SK-N-SH treated with all-trans-retinoic acid at 6 μM for 48 hours (cell line): ENCODE measurements at regions not wholly inside any gene's neighbourhood (a gene's known extent, or its start where the extent isn't known, plus 50 kb on each side); places are given as distances from the start of the nearest gene placed in this dataset.

Experiments
- ATAC-seq: fragments of 200-7000 bp; cut with Tn5 transposase; 3 replicates; pipeline ENCODE4 v1.9.1; 2020; ENCODE audit warnings: mild to moderate bottlenecking, moderate library complexity
- ARNTL ChIP-seq: fragments of 450-650 bp; formaldehyde crosslinking; IDR thresholded peaks from 2 replicates; pipeline ENCODE4 v1.5.0; 2020; ENCODE audit warnings: low read depth, mild to moderate bottlenecking, moderate library complexity, borderline replicate concordance
- BACH2 ChIP-seq: fragments of 250-450 bp; sonication (Bioruptor Pico); IDR thresholded peaks from 2 replicates; pipeline ENCODE4 v1.9.0; 2021; ENCODE audit warnings: mild to moderate bottlenecking, borderline replicate concordance
- CREB5 ChIP-seq: fragments of 250-450 bp; sonication (Bioruptor Pico); IDR thresholded peaks from 2 replicates; pipeline ENCODE4 v1.5.1; 2020; ENCODE audit warnings: low read depth, mild to moderate bottlenecking, moderate library complexity
- CSDC2 ChIP-seq: fragments of 250-450 bp; sonication (Bioruptor Pico); IDR thresholded peaks from 2 replicates; pipeline ENCODE4 v1.5.0; 2020; ENCODE audit warnings: mild to moderate bottlenecking, moderate library complexity
- CSRNP3 ChIP-seq: fragments of 250-450 bp; sonication (Bioruptor Pico); IDR thresholded peaks from 2 replicates; pipeline ENCODE4 v1.5.1; 2021; ENCODE audit warnings: mild to moderate bottlenecking, moderate library complexity
- ESRRG ChIP-seq: fragments of 250-450 bp; sonication (Bioruptor Pico); IDR thresholded peaks from 2 replicates; pipeline ENCODE4 v1.6.1; 2021; ENCODE audit warnings: mild to moderate bottlenecking
- GLIS3 ChIP-seq: fragments of 250-450 bp; sonication (Bioruptor Pico); IDR thresholded peaks from 2 replicates; pipeline ENCODE4 v1.5.0; 2020; ENCODE audit warnings: mild to moderate bottlenecking, moderate library complexity
- ISL1 ChIP-seq: fragments of 250-450 bp; sonication (Bioruptor Pico); IDR thresholded peaks from 2 replicates; pipeline ENCODE4 v2.1.2; 2022; ENCODE audit warnings: mild to moderate bottlenecking, moderate library complexity
- OSR1 ChIP-seq: fragments of 250-450 bp; sonication (Bioruptor Pico); IDR thresholded peaks from 2 replicates; pipeline ENCODE4 v1.8.0; 2022; ENCODE audit warnings: moderate library complexity, mild to moderate bottlenecking, inconsistent platforms
- POU6F1 ChIP-seq: fragments of 250-450 bp; sonication (Bioruptor Pico); IDR thresholded peaks from 2 replicates; pipeline ENCODE4 v1.8.0; 2021; ENCODE audit warnings: low read depth, mild to moderate bottlenecking, moderate library complexity, borderline replicate concordance
- RARB ChIP-seq: fragments of 250-450 bp; sonication (Bioruptor Pico); IDR thresholded peaks from 2 replicates; pipeline ENCODE4 v1.8.0; 2021; ENCODE audit warnings: mild to moderate bottlenecking, moderate library complexity
- TCF4 ChIP-seq: fragments of 250-450 bp; sonication (Bioruptor Pico); IDR thresholded peaks from 2 replicates; pipeline ENCODE4 v1.8.0; 2021; ENCODE audit warnings: mild to moderate bottlenecking, moderate library complexity, borderline replicate concordance
- TOX ChIP-seq: fragments of 250-450 bp; sonication (Bioruptor Pico); IDR thresholded peaks from 2 replicates; pipeline ENCODE4 v1.8.0; 2021; ENCODE audit warnings: mild to moderate bottlenecking, moderate library complexity, borderline replicate concordance
- TSHZ2 ChIP-seq: fragments of 250-450 bp; sonication (Bioruptor Pico); IDR thresholded peaks from 2 replicates; pipeline ENCODE4 v1.5.0; 2020; ENCODE audit warnings: mild to moderate bottlenecking, moderate library complexity
- ZC3H10 ChIP-seq: fragments of 250-450 bp; sonication (Bioruptor Pico); IDR thresholded peaks from 2 replicates; pipeline ENCODE4 v1.5.1; 2021; ENCODE audit warnings: mild to moderate bottlenecking, moderate library complexity
- ZFP3 ChIP-seq: fragments of 250-450 bp; sonication (Bioruptor Pico); IDR thresholded peaks from 2 replicates; pipeline ENCODE4 v1.5.0; 2020; ENCODE audit warnings: mild to moderate bottlenecking, moderate library complexity
- ZFP30 ChIP-seq: fragments of 450-650 bp; formaldehyde crosslinking; IDR thresholded peaks from 2 replicates; pipeline ENCODE4 v1.5.0; 2022; ENCODE audit warnings: mild to moderate bottlenecking, moderate library complexity
- ZNF565 ChIP-seq: fragments of 450-650 bp; formaldehyde crosslinking; conservative IDR thresholded peaks from 2 replicates; pipeline ENCODE4 v1.5.0; 2020; ENCODE audit warnings: low read depth, mild to moderate bottlenecking, moderate library complexity
- ZNF70 ChIP-seq: fragments of 450-650 bp; formaldehyde crosslinking; IDR thresholded peaks from 2 replicates; pipeline ENCODE4 v1.5.0; 2020; ENCODE audit warnings: mild to moderate bottlenecking, moderate library complexity
- ZNF8 ChIP-seq: fragments of 450-650 bp; formaldehyde crosslinking; IDR thresholded peaks from 2 replicates; pipeline ENCODE4 v1.5.0; 2020; ENCODE audit warnings: mild to moderate bottlenecking, moderate library complexity

- TF ChIP-seq TSHZ2 (CRISPR knock-in tag) = no peak
- no peak for TF ChIP-seq ZNF565 (CRISPR knock-in tag)
- no peak for TF ChIP-seq GLIS3 (CRISPR knock-in tag)
- TF ChIP-seq POU6F1 (CRISPR knock-in tag) = no peak
- TF ChIP-seq TCF4 (CRISPR knock-in tag) = no peak
- TF ChIP-seq ZC3H10 (CRISPR knock-in tag) = no peak
- TF ChIP-seq ZNF70 (CRISPR knock-in tag) = no peak
- no peak for TF ChIP-seq ZFP30 (CRISPR knock-in tag)
- no peak for TF ChIP-seq CSDC2 (CRISPR knock-in tag)
- TF ChIP-seq RARB (CRISPR knock-in tag) = no peak
- ATAC-seq = no peak
Observed at GRCh38 chr15:83362706-83363105, 78.2 kb upstream of the BNC1 start.

GRCh38 chr15:83364501-83364900 is 80.0 kb upstream of the BNC1 start:
- TF ChIP-seq TCF4 (CRISPR knock-in tag) (no peak), CSRNP3 (CRISPR knock-in tag) (no peak), CREB5 (CRISPR knock-in tag) (no peak), ARNTL (CRISPR knock-in tag) (no peak), TOX (CRISPR knock-in tag) (no peak), POU6F1 (CRISPR knock-in tag) (no peak), TSHZ2 (CRISPR knock-in tag) (no peak), ZNF565 (CRISPR knock-in tag) (no peak), RARB (CRISPR knock-in tag) (no peak), BACH2 (CRISPR knock-in tag) (no peak), ZNF70 (CRISPR knock-in tag) (no peak), ISL1 (CRISPR knock-in tag) (no peak)
- no peak for ATAC-seq

GRCh38 chr15:83365370-83365938 is 81.0 kb upstream of the BNC1 start:
- peak; percentile 36; the same call in 1 of the 3 replicates for ATAC-seq
- no peak for TF ChIP-seq ZFP3 (CRISPR knock-in tag)
- TF ChIP-seq OSR1 (CRISPR knock-in tag) = no peak
- TF ChIP-seq TSHZ2 (CRISPR knock-in tag) = no peak
- no peak for TF ChIP-seq ZNF8 (CRISPR knock-in tag)
- no peak for TF ChIP-seq POU6F1 (CRISPR knock-in tag)
- TF ChIP-seq ZNF565 (CRISPR knock-in tag) = no peak
- no peak for TF ChIP-seq ESRRG (CRISPR knock-in tag)
- no peak for TF ChIP-seq CSDC2 (CRISPR knock-in tag)
- no peak for TF ChIP-seq TOX (CRISPR knock-in tag)
